Endothelial cell (in vitro differentiated cells): ENCODE measurements at regions not wholly inside any gene's neighbourhood (a gene's known extent, or its start where the extent isn't known, plus 50 kb on each side); places are given as distances from the start of the nearest gene placed in this dataset.

Experiments used
- DNase-seq: peaks from one replicate; pipeline ENCODE4 v3.0.0; 2021; ENCODE audit warnings: low spot score
- H3K27ac Mint-ChIP-seq: one replicate; pipeline ENCODE4 v1.8.0; 2021; ENCODE audit warnings: mixed read lengths, inconsistent platforms; ENCODE audit not compliant: unreplicated experiment
- H3K27me3 Mint-ChIP-seq: one replicate; pipeline ENCODE4 v1.8.0; 2021; ENCODE audit warnings: mild to moderate bottlenecking, moderate library complexity, mixed read lengths, inconsistent platforms; ENCODE audit not compliant: unreplicated experiment
- H3K36me3 Mint-ChIP-seq: one replicate; pipeline ENCODE4 v1.8.0; 2021; ENCODE audit warnings: mild to moderate bottlenecking, low read depth, mixed read lengths, inconsistent platforms; ENCODE audit not compliant: unreplicated experiment
- H3K4me1 Mint-ChIP-seq: one replicate; pipeline ENCODE4 v1.8.0; 2021; ENCODE audit warnings: mild to moderate bottlenecking, mixed read lengths, inconsistent platforms; ENCODE audit not compliant: unreplicated experiment
- H3K4me3 Mint-ChIP-seq: one replicate; pipeline ENCODE4 v1.8.0; 2021; ENCODE audit warnings: mild to moderate bottlenecking, mixed read lengths, inconsistent platforms; ENCODE audit not compliant: unreplicated experiment
- H3K9me3 Mint-ChIP-seq: one replicate; pipeline ENCODE4 v1.8.0; 2021; ENCODE audit warnings: mixed read lengths, inconsistent platforms; ENCODE audit not compliant: unreplicated experiment
- TF ChIP-seq, protein P1 (sequence below): fragments of 200-600 bp; sonication (generic); IDR thresholded peaks from one replicate; pipeline ENCODE4 v1.5.0; 2021; ENCODE audit warnings: antibody characterized with exemption; ENCODE audit not compliant: unreplicated experiment

DNA sequence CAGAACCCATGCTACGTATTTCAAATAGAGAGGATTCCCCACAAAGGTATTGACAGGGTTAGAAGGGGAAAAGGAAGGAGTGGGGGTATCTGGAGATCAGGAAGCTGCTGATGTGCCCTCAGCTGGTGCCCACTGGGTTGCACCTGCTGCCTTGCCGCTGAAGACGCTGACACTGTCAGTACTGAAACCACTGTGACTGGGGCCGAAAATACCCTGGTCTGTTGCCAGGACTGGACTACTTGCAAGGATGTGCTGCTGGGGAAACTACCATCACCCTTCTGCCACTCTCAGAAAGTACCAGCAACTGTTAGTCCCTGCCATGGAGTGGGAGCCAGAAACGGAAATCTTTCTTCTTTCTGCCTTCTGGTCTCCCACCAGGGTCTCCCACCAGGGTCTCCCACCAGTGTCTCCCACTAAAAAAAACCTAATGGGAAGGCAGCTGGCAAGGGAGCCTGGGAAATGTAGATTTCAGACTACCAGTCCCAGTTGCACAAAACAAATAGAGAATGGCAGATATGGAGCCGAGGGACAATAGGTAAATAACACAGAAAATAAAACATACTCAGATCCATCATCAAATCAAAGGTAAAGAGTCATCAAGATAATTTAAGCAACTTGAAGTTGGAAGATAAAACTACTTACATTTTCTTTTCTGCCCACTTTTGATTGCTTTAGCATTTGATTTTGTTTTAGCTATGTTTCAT, 204.8 kb downstream of the TPBG start:
- Mint-ChIP-seq H3K36me3 (no peaks in the 10 kb centered on the region), H3K4me1 (peaks cover 10% of the 10 kb centered on the region), H3K27me3 (no peaks in the 10 kb centered on the region), H3K9me3 (no peaks in the 10 kb centered on the region), H3K27ac (no peak overlapping the region), H3K4me3 (no peak overlapping the region)
- DNase-seq, result no peak
- TF ChIP-seq, protein P1, sequence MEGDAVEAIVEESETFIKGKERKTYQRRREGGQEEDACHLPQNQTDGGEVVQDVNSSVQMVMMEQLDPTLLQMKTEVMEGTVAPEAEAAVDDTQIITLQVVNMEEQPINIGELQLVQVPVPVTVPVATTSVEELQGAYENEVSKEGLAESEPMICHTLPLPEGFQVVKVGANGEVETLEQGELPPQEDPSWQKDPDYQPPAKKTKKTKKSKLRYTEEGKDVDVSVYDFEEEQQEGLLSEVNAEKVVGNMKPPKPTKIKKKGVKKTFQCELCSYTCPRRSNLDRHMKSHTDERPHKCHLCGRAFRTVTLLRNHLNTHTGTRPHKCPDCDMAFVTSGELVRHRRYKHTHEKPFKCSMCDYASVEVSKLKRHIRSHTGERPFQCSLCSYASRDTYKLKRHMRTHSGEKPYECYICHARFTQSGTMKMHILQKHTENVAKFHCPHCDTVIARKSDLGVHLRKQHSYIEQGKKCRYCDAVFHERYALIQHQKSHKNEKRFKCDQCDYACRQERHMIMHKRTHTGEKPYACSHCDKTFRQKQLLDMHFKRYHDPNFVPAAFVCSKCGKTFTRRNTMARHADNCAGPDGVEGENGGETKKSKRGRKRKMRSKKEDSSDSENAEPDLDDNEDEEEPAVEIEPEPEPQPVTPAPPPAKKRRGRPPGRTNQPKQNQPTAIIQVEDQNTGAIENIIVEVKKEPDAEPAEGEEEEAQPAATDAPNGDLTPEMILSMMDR, result no peak

DNA sequence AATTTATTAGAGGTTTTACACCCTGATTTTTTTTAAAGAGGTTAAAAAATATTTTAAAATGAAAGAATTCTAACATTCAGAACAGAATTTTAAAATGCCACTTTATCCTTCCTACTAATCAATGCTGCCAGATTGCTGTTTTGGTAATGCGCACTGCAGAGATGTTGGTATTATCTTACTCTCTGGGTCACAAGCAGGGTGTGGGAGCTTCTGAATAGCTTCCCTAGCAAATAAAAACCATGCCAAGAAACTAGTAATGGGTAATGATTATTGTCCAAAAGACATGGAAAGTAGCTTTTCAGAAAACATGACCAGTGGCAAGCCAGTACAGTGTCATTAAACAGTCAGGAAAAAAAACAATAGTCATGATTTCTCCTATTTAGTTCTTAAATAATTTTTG, 205.4 kb downstream of the TPBG start:
- Mint-ChIP-seq H3K27me3 (no peaks in the 10 kb centered on the region), H3K9me3 (no peaks in the 10 kb centered on the region), H3K27ac (no peak overlapping the region), H3K4me3 (no peak overlapping the region), H3K4me1 (peaks cover 10% of the 10 kb centered on the region), H3K36me3 (no peaks in the 10 kb centered on the region)
- TF ChIP-seq, protein P1, result no peak
- no peak for DNase-seq

DNA sequence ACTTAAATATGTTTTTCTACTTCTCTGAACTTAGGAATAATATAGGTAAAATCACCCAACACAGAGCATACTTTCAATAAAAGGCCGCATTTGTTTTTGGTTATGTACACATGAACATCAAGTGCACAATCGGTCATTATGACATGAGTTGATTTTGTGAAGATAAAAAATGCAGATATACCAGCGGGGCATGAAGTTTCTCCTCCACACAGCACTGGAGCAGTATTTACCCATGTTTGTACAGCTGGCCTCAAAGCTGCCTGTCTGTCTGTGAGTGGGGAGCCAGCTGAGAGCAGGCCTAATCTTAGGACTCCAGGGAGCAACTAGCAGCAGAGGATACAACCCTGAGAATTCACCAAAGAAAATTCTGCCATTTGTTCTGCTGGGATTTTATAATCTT, 206.5 kb downstream of the TPBG start:
- no peaks in the 10 kb centered on the region for H3K9me3 Mint-ChIP-seq
- H3K4me1 Mint-ChIP-seq, result peaks cover 10% of the 10 kb centered on the region
- no peak for DNase-seq
- TF ChIP-seq, protein P1, result no peak
- H3K27me3 Mint-ChIP-seq, result no peaks in the 10 kb centered on the region
- H3K36me3 Mint-ChIP-seq, result no peaks in the 10 kb centered on the region
- H3K4me3 Mint-ChIP-seq, result no peak overlapping the region
- no peak overlapping the region for H3K27ac Mint-ChIP-seq

DNA sequence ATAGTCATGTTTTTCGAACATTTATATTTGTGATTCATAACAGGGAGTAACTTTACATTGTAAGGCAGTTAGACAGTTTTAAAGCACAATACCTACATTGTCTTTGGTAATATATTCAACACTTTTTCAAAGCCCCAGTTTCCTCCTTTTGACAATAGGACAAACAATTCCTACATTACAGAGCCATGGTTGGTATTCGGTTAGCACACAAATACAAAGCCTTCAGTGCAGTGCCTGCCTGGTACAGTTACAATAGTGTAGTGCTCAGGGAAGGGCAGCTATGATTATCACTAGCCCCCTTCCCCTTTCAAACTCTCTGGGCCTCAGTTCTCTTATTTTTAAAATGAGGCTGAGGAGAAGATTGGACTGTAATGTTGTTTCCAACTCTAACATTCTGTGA, 207.8 kb downstream of the TPBG start:
- Mint-ChIP-seq H3K36me3 (peaks cover 4% of the 10 kb centered on the region), H3K27ac (no peak overlapping the region), H3K4me1 (peaks cover 10% of the 10 kb centered on the region), H3K9me3 (no peaks in the 10 kb centered on the region), H3K4me3 (no peak overlapping the region), H3K27me3 (no peaks in the 10 kb centered on the region)
- DNase-seq, result no peak
- TF ChIP-seq, protein P1, result no peak

DNA sequence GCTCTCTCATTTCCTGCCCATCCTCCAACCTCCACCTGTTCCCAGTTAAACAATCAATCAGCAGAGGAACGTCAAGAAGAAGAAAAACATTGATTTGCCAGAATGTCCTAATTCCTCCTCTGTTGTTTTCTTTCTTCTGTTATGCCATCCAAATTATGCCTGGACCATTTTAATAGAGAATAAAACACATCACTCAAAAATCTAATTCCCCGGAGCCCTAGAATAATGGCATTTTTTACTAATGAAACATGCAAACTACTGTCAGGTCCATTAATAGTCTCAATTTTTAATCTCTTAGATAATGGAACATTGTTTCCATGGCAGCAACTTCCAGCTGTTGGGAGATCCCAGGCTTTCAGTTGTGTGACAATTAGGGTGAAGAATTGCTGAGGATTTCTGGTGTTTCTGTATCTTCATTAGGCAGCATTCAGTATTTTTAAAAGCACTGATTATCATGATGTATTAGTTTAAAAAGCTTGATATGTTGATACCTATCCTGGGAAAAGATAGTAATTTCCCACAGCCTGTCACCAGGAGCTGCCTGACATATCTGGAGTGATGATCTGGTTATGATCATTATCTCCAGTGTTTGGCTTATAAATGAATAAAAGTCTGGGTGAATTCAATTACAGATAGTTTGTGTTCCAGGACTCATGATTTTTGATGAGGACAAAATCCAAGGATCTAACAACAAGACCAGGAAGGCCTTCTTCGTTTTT, 209.8 kb downstream of the TPBG start:
- no peaks in the 10 kb centered on the region for H3K9me3 Mint-ChIP-seq
- H3K36me3 Mint-ChIP-seq, result peaks cover 4% of the 10 kb centered on the region
- no peak for DNase-seq
- H3K27ac Mint-ChIP-seq, result no peak overlapping the region
- H3K4me1 Mint-ChIP-seq, result peaks cover 10% of the 10 kb centered on the region
- no peak overlapping the region for H3K4me3 Mint-ChIP-seq
- TF ChIP-seq, protein P1, result no peak
- no peaks in the 10 kb centered on the region for H3K27me3 Mint-ChIP-seq
